CD4-positive, alpha-beta T cell treated with Interleukin-2 at 100 ng/mL for 4 hours (primary cell): ENCODE measurements at regions not wholly inside any gene's neighbourhood (a gene's known extent, or its start where the extent isn't known, plus 50 kb on each side); places are given as distances from the start of the nearest gene placed in this dataset.

Experiments
- DNase-seq: peaks from one replicate; pipeline ENCODE4 v3.0.0-alpha.2; 2020; ENCODE audit warnings: low spot score

DNA sequence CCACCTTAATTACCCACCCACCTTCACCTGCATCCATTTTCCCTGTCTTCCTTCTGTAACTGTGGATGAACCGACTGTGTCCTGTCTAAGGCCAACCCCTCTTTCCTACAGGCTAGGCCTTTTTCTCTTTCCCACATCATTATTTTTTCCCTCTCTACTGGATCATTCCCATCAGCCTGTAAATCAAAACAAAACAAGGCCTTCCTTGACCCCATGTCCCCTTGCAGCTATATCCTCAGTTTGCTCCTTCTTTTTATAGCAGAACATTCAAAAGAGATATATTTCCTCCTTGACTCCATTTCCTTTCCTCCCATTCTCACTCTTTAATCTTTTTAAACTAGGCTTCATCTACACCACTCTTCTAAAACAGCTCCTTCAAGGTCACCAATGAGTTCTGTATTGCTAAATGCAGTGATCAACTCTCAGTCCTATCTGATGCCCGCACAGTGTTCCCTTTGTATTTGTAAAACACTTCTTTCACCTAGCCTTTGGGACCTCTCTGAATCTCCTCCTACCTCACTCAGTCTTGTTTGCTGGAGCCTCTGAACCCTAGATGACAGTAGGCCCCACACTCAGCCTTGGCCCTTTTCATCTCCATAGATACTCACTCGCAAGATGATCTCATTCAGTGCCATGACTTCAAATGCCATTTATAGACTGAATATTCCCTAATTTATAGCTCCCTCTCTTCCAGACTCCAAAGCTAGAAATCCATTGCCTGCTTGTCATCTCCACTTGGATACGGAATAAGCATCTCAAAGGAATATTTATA lies 55.7 kb downstream of the CXCR4 start:
- DNase-seq = no peak

DNA sequence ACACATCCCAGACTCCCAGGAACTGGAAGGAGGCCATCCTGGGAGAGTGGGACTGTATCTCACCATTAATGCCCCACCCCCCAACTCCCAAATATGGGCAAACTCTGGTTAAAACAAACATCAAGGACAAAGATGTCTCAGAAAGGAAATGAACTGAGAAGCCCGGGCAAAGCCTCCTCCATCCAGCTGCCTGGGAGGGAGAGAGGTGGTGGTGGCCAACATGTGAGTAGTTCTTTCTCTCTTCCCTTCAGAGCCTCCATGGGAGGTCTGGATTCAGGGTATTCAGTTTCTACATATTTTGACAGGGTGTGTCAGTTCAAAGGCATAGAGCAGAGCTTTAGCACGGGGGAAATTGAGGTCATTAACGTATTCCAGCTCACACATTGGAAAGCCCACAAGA lies 57.5 kb downstream of the CXCR4 start:
- no peak for DNase-seq

DNA sequence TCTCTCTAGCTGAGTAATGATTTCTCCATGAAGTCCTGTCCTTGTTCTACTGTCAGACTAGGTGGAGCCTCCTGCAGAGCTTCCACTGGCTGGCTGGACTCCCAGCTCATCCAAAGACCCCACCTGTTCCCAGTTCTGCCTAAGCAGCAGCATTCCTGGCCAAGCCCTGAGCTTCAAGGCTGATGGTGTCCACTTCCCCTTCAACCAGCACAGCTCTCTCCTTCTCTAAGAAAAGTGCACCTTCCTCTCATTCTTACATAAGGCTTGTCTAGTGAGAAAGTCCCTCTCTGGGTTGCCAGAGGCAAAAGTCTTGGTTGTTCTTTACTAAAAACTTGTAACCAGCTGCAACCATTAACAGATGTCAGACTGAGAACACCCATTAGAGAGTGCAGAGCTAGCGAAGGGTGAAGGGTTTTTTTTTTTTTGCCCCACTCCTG lies 58.9 kb downstream of the CXCR4 start:
- DNase-seq = no peak

DNA sequence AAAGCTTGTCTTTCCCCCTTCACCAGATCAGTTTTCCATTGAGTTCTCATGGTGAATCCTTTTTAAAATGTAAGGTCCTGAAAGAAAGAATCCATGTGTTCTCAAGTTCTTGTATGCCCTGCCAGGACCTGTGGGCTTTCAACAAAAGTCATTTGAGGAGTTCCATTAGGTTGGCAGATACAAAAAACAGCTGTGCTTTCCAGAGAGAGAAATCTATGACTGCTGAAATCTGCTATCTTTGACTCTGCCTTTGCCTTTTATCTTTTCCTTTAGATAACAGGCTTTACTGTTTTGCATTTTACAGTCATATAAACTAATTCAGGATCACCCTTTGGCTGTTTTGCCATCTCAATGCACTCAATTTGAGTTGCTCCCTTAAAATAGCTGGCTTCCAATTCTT lies 59.7 kb downstream of the CXCR4 start:
- no peak for DNase-seq

DNA sequence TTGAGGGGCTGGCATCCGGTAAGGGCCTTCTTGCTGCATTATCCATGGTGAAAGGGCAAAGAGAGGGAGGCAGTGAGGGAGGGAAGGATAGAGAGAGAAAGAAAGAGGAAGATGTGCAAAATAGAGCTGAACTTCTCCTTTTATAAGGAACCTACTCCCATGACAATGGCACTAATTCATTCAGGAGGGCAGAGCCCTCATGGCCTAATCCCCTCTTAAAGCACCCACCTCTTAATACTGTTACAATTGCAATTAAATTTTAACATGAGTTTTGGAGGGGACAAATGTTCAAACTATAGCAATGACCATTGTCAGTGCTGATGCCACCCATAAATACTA lies 60.2 kb downstream of the CXCR4 start:
- DNase-seq = no peak

DNA sequence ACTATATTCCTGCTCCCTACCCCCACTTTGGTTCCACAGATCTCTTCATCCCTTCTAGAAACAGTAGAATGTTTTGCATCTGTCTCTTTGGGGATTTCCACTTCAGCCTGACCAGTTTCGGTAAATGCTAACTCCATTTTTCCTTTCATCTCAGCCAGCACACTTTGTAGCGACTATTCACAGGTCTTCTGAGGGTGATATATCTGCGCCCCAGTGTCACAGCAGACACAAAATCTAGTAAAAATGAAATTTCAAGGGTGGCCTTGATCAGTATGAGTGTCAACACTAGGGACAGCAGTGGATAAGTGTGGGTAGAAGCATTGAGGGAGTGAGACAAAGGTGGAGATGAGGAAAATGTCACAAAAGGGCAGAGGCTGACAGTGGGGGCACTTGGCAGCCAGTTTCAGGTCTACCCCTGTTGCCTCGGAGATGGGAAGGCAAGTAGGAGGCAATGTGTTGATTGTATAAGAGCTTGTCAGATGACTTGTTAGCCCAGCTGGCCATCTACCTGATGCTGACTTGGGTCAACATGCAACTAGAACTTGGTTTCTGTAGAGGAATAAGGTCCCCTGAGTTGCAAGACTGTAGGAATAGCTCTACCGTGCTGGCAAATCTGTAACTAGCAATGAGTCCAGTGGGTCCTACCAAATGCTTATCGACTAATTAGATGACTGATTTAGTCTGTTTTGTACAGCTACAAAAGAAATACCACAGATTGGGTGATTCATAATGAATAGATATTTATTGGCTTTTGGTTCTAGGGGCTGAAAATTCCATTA lies 60.7 kb downstream of the CXCR4 start:
- peak; percentile 67 for DNase-seq

DNA sequence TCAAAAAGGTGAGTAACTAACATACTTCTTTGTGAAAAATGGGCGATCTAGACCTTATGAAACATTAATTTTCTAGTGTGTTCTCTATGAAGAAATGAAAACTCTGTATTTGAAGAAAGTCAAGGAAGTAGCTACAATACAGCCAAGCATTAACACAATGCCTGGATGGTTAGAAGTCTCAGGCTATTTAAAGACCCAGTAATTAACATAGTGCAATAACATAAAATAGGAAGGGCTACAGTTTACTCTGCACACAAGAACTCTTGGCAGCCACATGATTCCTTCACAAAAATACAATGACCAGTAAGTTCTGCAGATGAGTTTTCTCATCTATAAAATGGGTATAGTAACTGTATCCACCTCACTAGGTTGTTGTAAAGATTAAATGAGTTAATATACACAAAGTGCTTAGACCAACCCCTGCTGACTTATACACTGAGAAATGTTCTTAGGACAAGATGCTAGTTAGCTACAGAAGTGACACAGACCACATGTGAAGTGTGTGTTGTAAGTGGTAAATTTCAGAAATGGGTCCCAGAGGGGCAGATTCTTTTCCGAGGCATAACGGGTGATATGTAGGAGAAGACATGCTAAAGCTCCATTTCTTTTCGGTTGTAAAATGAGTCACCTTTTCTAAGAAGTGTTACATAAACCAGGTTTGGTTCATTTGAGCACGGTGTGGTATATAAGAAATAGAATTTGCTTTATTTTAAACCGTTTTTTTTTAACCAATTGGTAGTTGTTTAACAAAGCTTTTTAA lies 61.8 kb downstream of the CXCR4 start:
- peak; percentile 85 for DNase-seq

DNA sequence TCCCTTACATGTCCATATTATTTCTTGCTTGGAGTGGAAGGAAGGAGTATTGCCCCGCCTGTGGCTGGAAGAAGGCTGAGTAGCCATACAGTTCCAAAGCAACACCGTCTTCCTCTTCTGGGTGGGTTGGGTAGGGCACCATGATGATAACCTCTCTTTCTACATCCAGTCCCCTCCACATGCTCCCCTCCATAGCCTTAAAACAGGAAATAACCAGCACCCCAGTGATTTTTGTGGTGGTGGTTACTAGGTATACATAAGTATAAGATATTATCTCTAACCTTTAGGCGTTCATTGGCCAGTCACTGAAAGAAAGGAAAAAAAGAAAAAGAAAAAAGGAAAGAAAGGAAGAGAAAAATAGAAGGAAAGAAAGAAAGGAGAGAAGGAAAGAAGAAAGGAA lies 63.1 kb downstream of the CXCR4 start:
- DNase-seq = no peak

DNA sequence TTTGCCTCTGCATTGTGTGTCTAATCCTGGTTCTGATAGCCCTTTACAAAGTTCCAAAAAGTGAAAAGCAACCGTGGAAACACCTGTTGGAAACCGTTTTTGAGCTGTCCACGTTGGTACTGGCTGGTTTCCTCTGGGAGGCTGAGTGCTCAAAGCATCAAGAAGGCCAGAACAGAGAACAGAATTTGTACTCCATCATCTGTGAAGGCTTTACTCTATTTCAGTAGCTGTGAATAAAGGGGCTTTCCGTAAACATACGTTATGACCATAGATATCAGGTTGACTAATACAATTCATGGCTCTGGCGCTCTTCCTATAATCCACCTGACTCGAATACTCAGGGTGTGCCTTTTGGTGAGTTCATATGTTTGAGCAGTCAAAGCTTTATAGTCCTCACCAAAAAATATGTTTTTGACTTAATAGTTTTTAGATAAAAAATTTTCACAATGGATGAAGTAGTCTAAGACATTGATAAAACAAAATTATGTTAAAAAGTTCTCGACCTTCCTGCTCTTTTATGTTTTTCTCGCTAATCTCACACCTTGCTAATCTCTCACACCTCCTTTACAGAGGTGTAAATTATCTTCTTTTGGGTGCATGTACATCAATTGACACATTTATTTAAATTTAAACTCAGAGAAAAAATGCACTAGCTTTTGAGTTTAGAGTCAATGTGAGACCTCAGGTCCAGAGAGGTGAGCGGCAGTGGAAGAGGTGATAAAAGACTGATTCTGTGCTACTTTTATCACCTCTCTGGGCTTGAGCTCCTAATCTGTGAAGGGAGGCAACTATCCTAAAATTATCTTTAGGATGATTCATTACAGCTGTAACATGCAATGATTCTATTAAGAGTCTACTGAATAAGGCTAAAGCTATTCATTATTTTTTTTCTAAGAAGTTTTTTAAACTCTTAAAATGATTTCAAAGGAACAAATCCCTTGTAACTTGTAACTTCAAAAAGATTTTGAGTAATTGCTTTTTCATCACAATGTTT lies 65.3 kb downstream of the CXCR4 start:
- peak; percentile 64 for DNase-seq

DNA sequence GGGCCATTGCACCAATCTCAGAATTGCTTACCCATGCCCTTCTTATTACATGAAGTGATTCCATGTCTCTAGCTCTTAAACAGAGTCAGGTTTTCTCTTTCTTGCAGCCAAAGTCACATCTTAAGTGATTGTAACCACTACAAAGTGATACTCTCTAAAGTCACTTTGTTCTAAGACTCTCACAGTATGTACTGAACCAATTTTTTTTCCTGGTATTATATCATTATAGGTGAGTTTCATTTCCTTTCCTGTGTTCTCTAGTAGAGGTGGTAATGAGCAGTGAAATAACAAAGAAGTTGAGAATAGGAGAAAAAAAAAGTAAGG lies 66.3 kb upstream of the DARS1 start:
- peak; percentile 66 for DNase-seq

DNA sequence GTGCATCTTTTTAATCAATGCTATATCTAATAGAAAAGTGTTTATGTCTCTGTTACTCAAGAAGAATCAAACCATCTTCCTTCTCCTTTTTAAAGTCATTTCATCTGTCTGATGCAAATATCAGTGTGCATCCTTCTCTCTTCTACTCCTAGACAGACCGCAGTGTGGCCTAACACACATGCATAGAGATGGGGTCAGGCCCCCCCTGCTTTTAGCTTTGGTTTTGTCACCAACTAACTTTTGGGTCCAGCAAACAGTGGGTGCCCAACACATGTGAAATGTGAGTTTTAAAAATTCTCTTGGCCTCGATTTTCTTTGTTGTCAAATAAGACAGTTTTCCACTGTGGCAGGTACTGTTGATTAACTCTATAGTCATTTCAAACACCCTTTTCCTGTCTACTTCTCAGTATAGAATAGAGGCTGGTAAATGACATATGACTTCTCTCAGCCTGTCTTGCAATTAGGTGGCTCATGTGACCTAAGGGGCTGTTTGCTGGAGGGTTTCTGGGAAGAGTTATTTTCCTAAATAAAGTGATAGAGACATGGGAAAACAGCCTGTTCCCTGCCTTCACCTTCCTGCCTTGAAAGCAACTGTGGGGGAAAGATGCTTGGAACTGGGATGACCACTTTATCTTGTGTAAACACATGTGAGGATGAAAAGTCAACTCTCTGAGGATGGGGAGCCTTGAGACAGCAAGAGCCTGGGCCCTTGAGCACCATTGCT lies 65.7 kb upstream of the DARS1 start:
- DNase-seq = peak; percentile 45

DNA sequence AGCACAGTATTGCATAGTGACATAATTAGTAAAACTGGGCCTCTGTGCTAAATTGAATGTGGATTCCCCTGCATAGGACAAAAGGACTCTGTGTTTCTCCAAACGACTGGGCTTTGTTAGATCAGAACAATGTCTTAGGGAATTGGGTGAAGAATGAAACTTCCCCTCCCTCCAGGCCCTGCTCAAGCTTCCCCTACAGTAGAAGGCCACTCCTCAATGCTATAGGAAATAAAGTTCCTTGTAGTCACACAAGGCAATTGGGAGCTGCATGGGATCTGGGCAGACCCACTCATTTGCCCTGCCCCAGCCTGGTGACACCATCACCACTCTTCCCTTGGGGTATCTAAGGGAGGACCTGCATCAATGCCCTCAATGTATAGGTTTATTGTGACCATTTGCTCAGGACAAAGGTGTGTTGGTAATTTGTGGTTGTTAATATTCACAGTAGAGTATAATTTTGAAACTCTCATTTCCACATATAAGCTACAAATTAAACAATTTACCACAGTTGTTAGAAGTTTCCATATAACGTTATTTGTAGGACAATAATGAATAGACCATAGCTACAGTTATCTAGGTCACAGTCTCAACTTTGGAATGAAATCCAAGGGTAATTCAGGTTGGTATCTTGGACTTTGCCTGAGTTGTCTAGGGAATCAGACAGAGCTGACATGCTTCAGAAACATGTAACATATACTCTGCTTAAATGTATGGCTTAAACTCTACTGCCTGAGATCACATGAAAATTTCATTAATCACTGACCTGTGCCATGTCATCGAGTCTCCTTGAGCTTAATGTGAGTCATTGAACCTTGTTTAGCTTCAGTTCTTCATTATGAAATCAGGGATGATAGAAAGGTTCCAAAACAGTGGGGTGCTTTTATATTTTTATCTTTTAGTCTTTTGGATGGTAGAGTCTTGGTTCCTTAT lies 64.8 kb upstream of the DARS1 start:
- no peak for DNase-seq

DNA sequence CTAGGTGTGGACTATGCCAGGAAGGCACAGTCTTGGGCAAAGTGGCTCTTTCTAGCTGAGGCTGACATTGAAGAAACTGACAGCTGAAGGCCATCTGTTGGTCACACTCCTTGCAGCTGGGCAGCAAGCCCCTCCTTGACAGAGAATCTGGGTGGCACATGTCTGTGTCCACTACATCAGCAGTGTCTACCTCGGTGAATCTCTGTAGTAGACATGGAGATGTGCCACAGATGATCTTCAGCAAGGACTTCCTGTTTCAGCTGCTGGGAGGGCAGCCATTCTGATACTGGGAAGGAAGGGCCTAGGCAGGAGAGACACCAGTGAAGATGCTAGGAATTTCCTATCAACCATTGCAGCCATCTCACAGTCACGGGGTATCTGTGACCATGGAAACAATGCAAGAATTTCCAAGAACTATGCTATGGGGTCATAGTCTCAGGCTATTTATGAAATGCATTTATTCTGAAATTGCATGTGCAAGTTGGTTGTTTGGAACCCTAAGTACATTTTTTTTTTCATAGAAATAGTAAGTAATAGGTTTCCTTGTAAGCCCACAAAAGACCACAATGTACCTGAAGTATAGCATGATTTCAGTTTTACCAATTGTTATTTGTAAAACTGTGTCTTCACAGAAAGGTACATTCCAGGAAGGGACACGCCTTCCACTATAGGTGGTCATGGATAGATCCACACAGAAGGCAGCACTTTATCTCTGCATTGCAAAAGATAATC lies 63.8 kb upstream of the DARS1 start:
- DNase-seq = peak; percentile 75

DNA sequence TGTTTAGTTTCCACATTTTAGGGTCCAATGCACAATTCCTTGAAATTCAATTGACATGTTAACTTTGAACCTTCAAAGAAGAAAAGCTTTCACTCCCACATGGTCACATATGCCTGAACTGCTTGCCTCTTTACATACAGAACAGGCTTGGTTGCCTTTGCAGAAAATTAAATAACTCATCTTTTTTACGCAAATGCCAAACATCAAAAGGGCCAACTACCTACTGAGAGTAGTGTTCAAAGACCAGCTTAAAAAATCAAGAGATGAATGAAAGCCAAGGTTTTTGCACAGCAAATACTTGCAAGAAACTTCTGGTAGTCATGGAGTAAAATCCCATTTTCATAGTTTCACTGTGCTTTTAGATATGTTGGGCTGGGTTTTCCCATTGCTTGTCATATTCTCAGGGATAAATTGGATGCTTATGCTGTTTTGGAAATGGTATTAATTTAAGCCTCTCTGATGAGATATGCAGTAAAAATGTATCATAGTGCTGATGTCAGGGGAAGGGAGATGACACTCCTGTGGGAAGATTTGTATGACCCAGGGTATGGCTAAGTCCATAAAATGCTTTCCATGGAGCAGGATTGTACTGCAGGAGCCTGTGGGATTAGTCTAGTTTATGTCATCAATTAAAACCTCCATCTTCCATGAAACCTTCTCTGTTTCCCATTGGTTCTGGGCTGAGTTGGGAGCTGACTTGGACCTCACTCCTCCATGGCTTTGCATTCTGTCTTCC lies 60.6 kb upstream of the DARS1 start:
- DNase-seq = no peak

DNA sequence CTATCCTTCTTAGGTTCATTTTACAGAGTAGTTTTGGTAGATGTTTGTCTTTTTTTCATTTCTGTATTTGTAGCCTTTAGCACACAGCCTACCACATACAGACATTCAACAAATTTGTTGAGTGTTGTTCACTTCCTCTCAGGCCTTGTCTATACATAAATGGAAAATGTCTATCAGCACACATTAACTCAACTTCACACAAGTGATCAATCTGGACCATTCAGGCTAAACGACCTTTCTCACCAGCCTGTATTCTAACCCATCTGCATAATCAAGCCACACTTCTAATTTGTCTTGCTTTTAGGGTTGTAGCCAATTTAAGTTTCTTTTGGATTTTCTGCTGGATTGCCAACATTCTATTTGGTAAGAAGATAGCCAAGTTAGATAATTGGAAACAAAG lies 59.9 kb upstream of the DARS1 start:
- DNase-seq = no peak
